HCT116 (cell line): ENCODE measurements at regions not wholly inside any gene's neighbourhood (a gene's known extent, or its start where the extent isn't known, plus 50 kb on each side); places are given as distances from the start of the nearest gene placed in this dataset.

Experiments
- ATAC-seq: fragments of 200-7000 bp; cut with Tn5 transposase; 2 replicates; pipeline ENCODE4 v1.9.1; 2020; ENCODE audit warnings: mild to moderate bottlenecking, moderate library complexity
- BruUV-seq: library from RNA; stranded (reverse); fragments of 400-500 nt; replicated peaks from 2 replicates; lab custom pipeline; 2021; lab: Mats Ljungman, UMichigan
- CTCF ChIA-PET: fragments of 300-600 bp; sonication (Branson Sonifier 250); formaldehyde crosslinking; loops from one replicate; lab custom pipeline; 2021; ENCODE audit warnings: antibody characterized with exemption; lab: Charles Lee
- POLR2A ChIA-PET: fragments of 300-600, 350-600 bp; sonication (Branson Sonifier 250); formaldehyde crosslinking; loops from one replicate; lab custom pipeline; 2021; ENCODE audit warnings: antibody characterized with exemption; lab: Charles Lee
- RAD21 ChIA-PET, 2 experiments: fragments of 300-600 bp; sonication (Branson Sonifier 250); formaldehyde crosslinking; loops; one replicate each; lab custom pipeline; 2023; ENCODE audit warnings: low total read pairs in 2 of 2; ENCODE audit not compliant: uncharacterized antibody in 2 of 2, unreplicated experiment in 2 of 2, low non-redundant PET in 1 of 2; lab: Charles Lee
- DNase-seq: peaks from one replicate; pipeline ENCODE4 v3.0.0-alpha.2; 2010; ENCODE audit warnings: low read depth, low spot score
- H2AFZ ChIP-seq: fragments of 200-600 bp; shearing (Covaris generic), sonication (generic); 2 replicates; pipeline ENCODE4 v1.6.1; 2017; ENCODE audit warnings: low read depth, mixed run types, mixed read lengths, antibody characterized with exemption, low read length; ENCODE audit not compliant: poor library complexity, severe bottlenecking
- H3K27ac ChIP-seq: 2 replicates; pipeline ENCODE4 v1.5.1; 2012; ENCODE audit warnings: low read depth, low read length
- H3K27me3 ChIP-seq: fragments of 200-600 bp; sonication (generic); 2 replicates; pipeline ENCODE4 v1.6.1; 2016; ENCODE audit warnings: mixed run types, low read length, mixed read lengths; ENCODE audit not compliant: insufficient read depth
- H3K36me3 ChIP-seq, 2 experiments: fragments of 200-500 bp in 1 of 2; fragments of 200-600 bp in 1 of 2; sonication (Bioruptor generic) in 1 of 2; sonication (generic) in 1 of 2; 2 replicates each; pipeline versions ENCODE4 v1.5.1 to v1.6.1; 2014 to 2016; ENCODE audit warnings: low read length in 2 of 2, inconsistent platforms in 1 of 2, mixed read lengths in 1 of 2, mixed run types in 1 of 2; ENCODE audit not compliant: insufficient read depth in 2 of 2, control insufficient read depth in 1 of 2
- H3K4me1 ChIP-seq, 2 experiments: fragments of 200-600 bp in 1 of 2; sonication (generic) in 1 of 2; 2 replicates each; pipeline versions ENCODE4 v1.5.1 to v1.6.1; 2012 to 2017; ENCODE audit warnings: low read length in 2 of 2, inconsistent platforms in 1 of 2, mild to moderate bottlenecking in 1 of 2, mixed read lengths in 1 of 2, mixed run types in 1 of 2, moderate library complexity in 1 of 2; ENCODE audit not compliant: insufficient read depth in 2 of 2, control insufficient read depth in 1 of 2
- H3K4me2 ChIP-seq: fragments of 200-600 bp; sonication (generic); 2 replicates; pipeline ENCODE4 v1.6.1; 2017; ENCODE audit warnings: mixed run types, low read length, mixed read lengths
- H3K4me3 ChIP-seq, 2 experiments: fragments of 200-600 bp in 1 of 2; sonication (generic) in 1 of 2; replicated peaks in 1 of 2; 2 replicates each; pipeline ENCODE4 v1.5.1; 2011 to 2016; ENCODE audit warnings: low read length in 2 of 2, control low read depth in 1 of 2, low read depth in 1 of 2, mild to moderate bottlenecking in 1 of 2, mixed read lengths in 1 of 2, mixed run types in 1 of 2
- H3K79me2 ChIP-seq: fragments of 200-600 bp; sonication (generic); 2 replicates; pipeline ENCODE4 v1.6.1; 2017; ENCODE audit warnings: mild to moderate bottlenecking, mixed run types, low read length, moderate library complexity, mixed read lengths; ENCODE audit not compliant: insufficient read depth
- H3K9ac ChIP-seq: fragments of 200-600 bp; sonication (generic); 2 replicates; pipeline ENCODE4 v1.6.1; 2016; ENCODE audit warnings: low read length, mixed read lengths
- H3K9me2 ChIP-seq: fragments of 200-600 bp; sonication (generic), shearing (Covaris generic); 2 replicates; pipeline ENCODE4 v1.6.1; 2017; ENCODE audit warnings: mixed run types, mild to moderate bottlenecking, moderate library complexity; ENCODE audit not compliant: insufficient read depth
- H3K9me3 ChIP-seq, 2 experiments: fragments of 200-500 bp in 1 of 2; fragments of 200-600 bp in 1 of 2; sonication (Bioruptor generic) in 1 of 2; sonication (generic) in 1 of 2; 2 replicates each; pipeline ENCODE4 v1.6.1; 2014 to 2017; ENCODE audit warnings: low read length in 2 of 2, mixed read lengths in 2 of 2, inconsistent platforms in 1 of 2, low read depth in 1 of 2, mild to moderate bottlenecking in 1 of 2, mixed run types in 1 of 2, moderate library complexity in 1 of 2; ENCODE audit not compliant: control insufficient read depth in 1 of 2, insufficient read depth in 1 of 2
- H4K20me1 ChIP-seq: fragments of 200-600 bp; sonication (generic), shearing (Covaris generic); 2 replicates; pipeline ENCODE4 v1.6.1; 2017; ENCODE audit warnings: mixed run types, mild to moderate bottlenecking, moderate library complexity; ENCODE audit not compliant: insufficient read depth
- CEBPB ChIP-seq: IDR thresholded peaks from 2 replicates; pipeline ENCODE4 v1.6.1; 2012; ENCODE audit warnings: low read depth
- EGR1 ChIP-seq: IDR thresholded peaks from 2 replicates; pipeline ENCODE4 v1.6.1; 2012; ENCODE audit warnings: low read depth
- ELF1 ChIP-seq: IDR thresholded peaks from 2 replicates; pipeline ENCODE4 v1.6.1; 2012; ENCODE audit warnings: low read depth, borderline replicate concordance
- EZH2 ChIP-seq: fragments of 200-600 bp; sonication (generic); IDR thresholded peaks from 2 replicates; pipeline ENCODE4 v1.6.1; 2017; ENCODE audit warnings: antibody characterized with exemption, mixed run types
- FOSL1 ChIP-seq: IDR thresholded peaks from 2 replicates; pipeline ENCODE4 v1.6.1; 2012; ENCODE audit warnings: low read depth
- JUND ChIP-seq: IDR thresholded peaks from 2 replicates; pipeline ENCODE4 v1.6.1; 2012
- POLR2A ChIP-seq: IDR thresholded peaks from 2 replicates; pipeline ENCODE4 v1.7.0; 2011; ENCODE audit warnings: borderline replicate concordance; ENCODE audit not compliant: insufficient read depth, insufficient read length; ENCODE audit errors: extremely low read depth
- POLR2AphosphoS5 ChIP-seq: IDR thresholded peaks from 2 replicates; pipeline ENCODE4 v1.6.1; 2011; ENCODE audit warnings: mild to moderate bottlenecking, low read depth, low read length, moderate library complexity
- SP1 ChIP-seq: IDR thresholded peaks from 2 replicates; pipeline ENCODE4 v1.6.1; 2012; ENCODE audit warnings: low read depth
- ZFX ChIP-seq: fragments of 450-650 bp; IDR thresholded peaks from 2 replicates; pipeline ENCODE4 v1.6.1; 2017
- intact Hi-C: fragments of 100-400 bp; cut with micrococcal nuclease; formaldehyde crosslinking; loops from 2 replicates; pipeline ENCODE4 v1.10.0; 2022
- TF ChIP-seq, protein P1 (sequence below): IDR thresholded peaks from 2 replicates; pipeline ENCODE4 v1.6.1; 2012
- TF ChIP-seq, protein P2 (sequence below): IDR thresholded peaks from 2 replicates; pipeline ENCODE4 v1.6.1; 2012; ENCODE audit warnings: low read depth
- TF ChIP-seq, protein P3 (sequence below), 3 experiments: fragments of 200-600 bp in 1 of 3; sonication (generic) in 1 of 3; IDR thresholded peaks in 2 of 3; conservative IDR thresholded peaks in 1 of 3; 2 replicates each; pipeline ENCODE4 v1.5.1; 2012 to 2017; ENCODE audit warnings: low read depth in 2 of 3, low read length in 2 of 3, antibody characterized with exemption in 1 of 3, borderline replicate concordance in 1 of 3, control low read depth in 1 of 3, mild to moderate bottlenecking in 1 of 3, mixed read lengths in 1 of 3, mixed run types in 1 of 3, moderate library complexity in 1 of 3; ENCODE audit not compliant: insufficient read depth in 1 of 3

DNA sequence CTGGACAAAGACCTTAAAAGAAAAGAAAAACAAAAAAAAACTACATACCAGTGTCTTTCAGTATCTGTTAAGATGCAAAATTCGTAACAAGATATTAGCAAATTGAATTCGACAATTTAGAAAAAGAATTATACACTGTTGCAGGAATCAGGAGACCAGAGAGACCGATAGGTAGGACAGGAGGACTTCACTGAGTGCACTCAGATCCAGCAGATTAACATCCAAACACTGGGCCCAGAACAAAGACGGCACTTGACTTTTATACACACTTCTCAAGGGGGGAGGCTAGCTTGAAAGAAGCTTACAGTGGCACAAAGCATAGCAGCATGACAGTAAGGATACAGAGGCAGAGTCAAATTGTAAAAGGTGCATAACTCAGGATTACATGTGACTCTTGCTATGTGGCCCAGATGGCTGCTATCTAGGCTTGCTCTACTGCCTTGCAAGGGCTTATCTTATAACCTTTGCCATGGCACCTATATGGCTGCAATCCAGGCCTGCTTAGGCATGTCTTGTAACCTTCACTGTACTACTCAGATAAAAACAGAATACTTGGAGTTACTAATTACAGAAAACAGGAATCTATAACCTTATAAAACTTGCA lies 507.3 kb upstream of the LRRTM4 start:
- no TSS peak for BruUV-seq
- no peak overlapping the region for H3K4me3 ChIP-seq
- ChIA-PET RAD21 (no interaction called here), CTCF (no interaction called here)
- no peak overlapping the region for H3K27ac ChIP-seq
- no peak overlapping the region for H3K9ac ChIP-seq
- DNase-seq, result no peak
- no peak overlapping the region for H3K4me2 ChIP-seq
- H2AFZ ChIP-seq, result no peak overlapping the region
- no peak for TF ChIP-seq ELF1
- TF ChIP-seq, protein P1, sequence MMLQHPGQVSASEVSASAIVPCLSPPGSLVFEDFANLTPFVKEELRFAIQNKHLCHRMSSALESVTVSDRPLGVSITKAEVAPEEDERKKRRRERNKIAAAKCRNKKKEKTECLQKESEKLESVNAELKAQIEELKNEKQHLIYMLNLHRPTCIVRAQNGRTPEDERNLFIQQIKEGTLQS, result no peak
- no peak for TF ChIP-seq POLR2A
- TF ChIP-seq, protein P2, sequence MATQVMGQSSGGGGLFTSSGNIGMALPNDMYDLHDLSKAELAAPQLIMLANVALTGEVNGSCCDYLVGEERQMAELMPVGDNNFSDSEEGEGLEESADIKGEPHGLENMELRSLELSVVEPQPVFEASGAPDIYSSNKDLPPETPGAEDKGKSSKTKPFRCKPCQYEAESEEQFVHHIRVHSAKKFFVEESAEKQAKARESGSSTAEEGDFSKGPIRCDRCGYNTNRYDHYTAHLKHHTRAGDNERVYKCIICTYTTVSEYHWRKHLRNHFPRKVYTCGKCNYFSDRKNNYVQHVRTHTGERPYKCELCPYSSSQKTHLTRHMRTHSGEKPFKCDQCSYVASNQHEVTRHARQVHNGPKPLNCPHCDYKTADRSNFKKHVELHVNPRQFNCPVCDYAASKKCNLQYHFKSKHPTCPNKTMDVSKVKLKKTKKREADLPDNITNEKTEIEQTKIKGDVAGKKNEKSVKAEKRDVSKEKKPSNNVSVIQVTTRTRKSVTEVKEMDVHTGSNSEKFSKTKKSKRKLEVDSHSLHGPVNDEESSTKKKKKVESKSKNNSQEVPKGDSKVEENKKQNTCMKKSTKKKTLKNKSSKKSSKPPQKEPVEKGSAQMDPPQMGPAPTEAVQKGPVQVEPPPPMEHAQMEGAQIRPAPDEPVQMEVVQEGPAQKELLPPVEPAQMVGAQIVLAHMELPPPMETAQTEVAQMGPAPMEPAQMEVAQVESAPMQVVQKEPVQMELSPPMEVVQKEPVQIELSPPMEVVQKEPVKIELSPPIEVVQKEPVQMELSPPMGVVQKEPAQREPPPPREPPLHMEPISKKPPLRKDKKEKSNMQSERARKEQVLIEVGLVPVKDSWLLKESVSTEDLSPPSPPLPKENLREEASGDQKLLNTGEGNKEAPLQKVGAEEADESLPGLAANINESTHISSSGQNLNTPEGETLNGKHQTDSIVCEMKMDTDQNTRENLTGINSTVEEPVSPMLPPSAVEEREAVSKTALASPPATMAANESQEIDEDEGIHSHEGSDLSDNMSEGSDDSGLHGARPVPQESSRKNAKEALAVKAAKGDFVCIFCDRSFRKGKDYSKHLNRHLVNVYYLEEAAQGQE, result no peak
- TF ChIP-seq, all 23 proteins: peak for 0
- Histone ChIP-seq H4K20me1 (no peaks in the 10 kb centered on the region), H3K9me3 (peaks cover 15 to 32% of the 10 kb centered on the region in 2 experiments; a peak in 3 of 4 replicates), H3K27me3 (no peaks in the 10 kb centered on the region), H3K4me1 (no peaks in the 10 kb centered on the region), H3K9me2 (no peaks in the 10 kb centered on the region), H3K36me3 (no peaks in the 10 kb centered on the region), H3K79me2 (no peaks in the 10 kb centered on the region)
- intact Hi-C loops, result no loop called here
- POLR2A ChIA-PET, result no interaction called here
- ATAC-seq, result no peak

DNA sequence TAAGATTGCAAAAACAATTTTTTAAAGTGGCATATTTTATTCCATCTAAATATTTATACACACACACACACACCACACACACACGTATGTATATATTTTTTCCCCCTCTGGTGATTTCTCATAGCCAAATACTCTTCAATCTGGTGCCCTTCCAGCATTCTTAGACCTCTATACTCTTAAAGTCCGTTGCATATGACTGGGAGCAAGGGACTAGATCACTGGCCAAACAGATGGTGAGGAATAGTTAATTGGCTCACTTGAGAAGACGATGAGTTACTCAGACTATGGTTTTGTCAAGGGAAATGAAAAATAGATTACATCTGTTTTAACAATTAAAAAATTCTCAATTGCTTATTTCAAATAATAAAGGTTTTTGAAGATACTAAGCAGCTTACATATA lies 512.5 kb upstream of the LRRTM4 start:
- peaks cover 4 to 41% of the 10 kb centered on the region in 2 experiments; a peak in 3 of 4 replicates for H3K9me3 ChIP-seq
- no peaks in the 10 kb centered on the region for H3K4me1 ChIP-seq
- intact Hi-C loops, result no loop called here
- ATAC-seq (no peak), DNase-seq (no peak)
- no peaks in the 10 kb centered on the region for H4K20me1 ChIP-seq
- H3K9me2 ChIP-seq, result no peaks in the 10 kb centered on the region
- POLR2A ChIA-PET, result no interaction called here
- H3K9ac ChIP-seq, result no peak overlapping the region
- CTCF ChIA-PET, result no interaction called here
- H3K4me3 ChIP-seq, result no peak overlapping the region
- no peak overlapping the region for H3K4me2 ChIP-seq
- no peaks in the 10 kb centered on the region for H3K27me3 ChIP-seq
- H2AFZ ChIP-seq, result no peak overlapping the region
- H3K79me2 ChIP-seq, result no peaks in the 10 kb centered on the region
- BruUV-seq, result no TSS peak
- no peak overlapping the region for H3K27ac ChIP-seq
- no peaks in the 10 kb centered on the region for H3K36me3 ChIP-seq
- RAD21 ChIA-PET, result no interaction called here
- TF ChIP-seq ZFX (no peak), CEBPB (no peak), FOSL1 (no peak), EZH2 (no peak), POLR2AphosphoS5 (no peak), SP1 (no peak), JUND (no peak), EGR1 (no peak)
- TF ChIP-seq, protein P3, sequence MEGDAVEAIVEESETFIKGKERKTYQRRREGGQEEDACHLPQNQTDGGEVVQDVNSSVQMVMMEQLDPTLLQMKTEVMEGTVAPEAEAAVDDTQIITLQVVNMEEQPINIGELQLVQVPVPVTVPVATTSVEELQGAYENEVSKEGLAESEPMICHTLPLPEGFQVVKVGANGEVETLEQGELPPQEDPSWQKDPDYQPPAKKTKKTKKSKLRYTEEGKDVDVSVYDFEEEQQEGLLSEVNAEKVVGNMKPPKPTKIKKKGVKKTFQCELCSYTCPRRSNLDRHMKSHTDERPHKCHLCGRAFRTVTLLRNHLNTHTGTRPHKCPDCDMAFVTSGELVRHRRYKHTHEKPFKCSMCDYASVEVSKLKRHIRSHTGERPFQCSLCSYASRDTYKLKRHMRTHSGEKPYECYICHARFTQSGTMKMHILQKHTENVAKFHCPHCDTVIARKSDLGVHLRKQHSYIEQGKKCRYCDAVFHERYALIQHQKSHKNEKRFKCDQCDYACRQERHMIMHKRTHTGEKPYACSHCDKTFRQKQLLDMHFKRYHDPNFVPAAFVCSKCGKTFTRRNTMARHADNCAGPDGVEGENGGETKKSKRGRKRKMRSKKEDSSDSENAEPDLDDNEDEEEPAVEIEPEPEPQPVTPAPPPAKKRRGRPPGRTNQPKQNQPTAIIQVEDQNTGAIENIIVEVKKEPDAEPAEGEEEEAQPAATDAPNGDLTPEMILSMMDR (IDR thresholded peaks at IDR 0.05 in 2 of 3, conservative IDR thresholded peaks at IDR 0.05 in 1 of 3; ENCODE audit: borderline replicate concordance in 1 of 3, insufficient read depth in 1 of 3, low read depth in 2 of 3, low read length in 2 of 3), result no peak
